Kidney tubule cell (primary cell): ENCODE measurements at regions not wholly inside any gene's neighbourhood (a gene's known extent, or its start where the extent isn't known, plus 50 kb on each side); places are given as distances from the start of the nearest gene placed in this dataset.
"Not testable (repeated sequence)": the region's sequence is repeated elsewhere in the genome, so short reads cannot be mapped to it uniquely, and the experiment has no call there.

Source experiments
- DNase-seq: peaks from one replicate; pipeline ENCODE4 v3.0.0-alpha.2; 2018; ENCODE audit warnings: low spot score

GRCh38 chr4:184335520-184335919 is 117.8 kb upstream of the ENPP6 start:
- DNase-seq, result no peak

- DNase-seq, result not testable (repeated sequence)
Observed at GRCh38 chr4:184333446-184333845, 115.8 kb upstream of the ENPP6 start.

- DNase-seq, result no peak
Observed at GRCh38 chr4:184331268-184331995, 113.8 kb upstream of the ENPP6 start.

GRCh38 chr4:184330517-184331094 is 112.9 kb upstream of the ENPP6 start:
- not testable (repeated sequence) for DNase-seq

- DNase-seq, result peak; percentile 85
Observed at GRCh38 chr4:184329659-184330400, 112.2 kb upstream of the ENPP6 start.

GRCh38 chr4:184329235-184329634 is 111.6 kb upstream of the ENPP6 start:
- no peak for DNase-seq

GRCh38 chr4:184328022-184328736 is 110.5 kb upstream of the ENPP6 start:
- DNase-seq, result peak; percentile 80

GRCh38 chr4:184324939-184325477 is 107.3 kb upstream of the ENPP6 start:
- no peak for DNase-seq

GRCh38 chr4:184322328-184323025 is 104.8 kb upstream of the ENPP6 start:
- peak; percentile 70 for DNase-seq

GRCh38 chr4:184320631-184321030 is 103.0 kb upstream of the ENPP6 start:
- DNase-seq, result no peak

- no peak for DNase-seq
Observed at GRCh38 chr4:184318852-184319251, 101.2 kb upstream of the ENPP6 start.

GRCh38 chr4:184317234-184317918 is 99.7 kb upstream of the ENPP6 start:
- DNase-seq, result peak; percentile 68

GRCh38 chr4:184316821-184317220 is 99.1 kb upstream of the ENPP6 start:
- DNase-seq, result no peak

- no peak for DNase-seq
Observed at GRCh38 chr4:184315675-184316359, 98.1 kb upstream of the ENPP6 start.

GRCh38 chr4:184313702-184314659 is 96.3 kb upstream of the ENPP6 start:
- DNase-seq, result no peak

- no peak for DNase-seq
Observed at GRCh38 chr4:184313058-184313581, 95.4 kb upstream of the ENPP6 start.

- DNase-seq, result no peak
Observed at GRCh38 chr4:184312126-184312525, 94.5 kb upstream of the ENPP6 start.

- peak; percentile 30 for DNase-seq
Observed at GRCh38 chr4:184310881-184311709, 93.4 kb upstream of the ENPP6 start.
